ENCODE measurements at regions not wholly inside any gene's neighbourhood (a gene's known extent, or its start where the extent isn't known, plus 50 kb on each side); places are given as distances from the start of the nearest gene placed in this dataset.
"Not testable (repeated sequence)": the region's sequence is repeated elsewhere in the genome, so short reads cannot be mapped to it uniquely, and the experiment has no call there.

- DNase-seq = no peak
- peaks cover 40% of the 10 kb centered on the region for H3K36me3 Mint-ChIP-seq (ENCODE audit: low read depth)
- CTCF ChIA-PET = no interaction called here
- H3K9me3 Mint-ChIP-seq = no peaks in the 10 kb centered on the region
- no peak overlapping the region for H3K4me3 Mint-ChIP-seq
- H3K4me1 Mint-ChIP-seq = peaks cover 7% of the 10 kb centered on the region
- no peak for ATAC-seq (ENCODE audit: low read depth)
- intact Hi-C loops (cut with micrococcal nuclease) = no loop called here
- H3K27ac Mint-ChIP-seq = no peak overlapping the region
- H3K27me3 Mint-ChIP-seq = no peaks in the 10 kb centered on the region
- POLR2A ChIA-PET = no interaction called here
- TF ChIP-seq CTCF (IDR thresholded peaks at IDR 0.05) = no peak
These were observed 65.1 kb upstream of the TEX264 start for GRCh38 chr3:51605938-51606337.

GRCh38 chr3:51606871-51607270 is 64.2 kb upstream of the TEX264 start:
- H3K4me3 Mint-ChIP-seq; DNase-seq; ATAC-seq (ENCODE audit: low read depth); CTCF ChIA-PET; H3K9me3 Mint-ChIP-seq; intact Hi-C loops (cut with micrococcal nuclease); POLR2A ChIA-PET; H3K4me1 Mint-ChIP-seq; H3K27me3 Mint-ChIP-seq; H3K27ac Mint-ChIP-seq: not testable (repeated sequence)
- peaks cover 38% of the 10 kb centered on the region for H3K36me3 Mint-ChIP-seq (ENCODE audit: low read depth)

- H3K9me3 Mint-ChIP-seq; DNase-seq; intact Hi-C loops (cut with micrococcal nuclease); POLR2A ChIA-PET; H3K27ac Mint-ChIP-seq; H3K4me3 Mint-ChIP-seq; H3K27me3 Mint-ChIP-seq; H3K4me1 Mint-ChIP-seq; CTCF ChIA-PET; ATAC-seq (ENCODE audit: low read depth): not testable (repeated sequence)
- peaks cover 31% of the 10 kb centered on the region for H3K36me3 Mint-ChIP-seq (ENCODE audit: low read depth)
These were observed 63.3 kb upstream of the TEX264 start for GRCh38 chr3:51607591-51608325.

GRCh38 chr3:51610708-51611107 is 60.3 kb upstream of the TEX264 start:
- no peak for DNase-seq
- TF ChIP-seq CTCF (IDR thresholded peaks at IDR 0.05) = no peak
- Mint-ChIP-seq H3K9me3 (no peaks in the 10 kb centered on the region), H3K36me3 (ENCODE audit: low read depth) (peaks cover 24% of the 10 kb centered on the region), H3K27me3 (no peaks in the 10 kb centered on the region), H3K4me3 (no peak overlapping the region), H3K4me1 (peaks cover 4% of the 10 kb centered on the region), H3K27ac (no peak overlapping the region)
- no peak for ATAC-seq (ENCODE audit: low read depth)
- intact Hi-C loops (cut with micrococcal nuclease) = loop anchor here (10.0 kb wide), 1 partner anchor 46 kb away; no protein-coding TSS in a partner anchor
- ChIA-PET POLR2A (interaction anchor here (0.7 kb wide), 2 partner anchors 9 to 19 kb away, joined by 3 read pairs; no protein-coding TSS in a partner anchor), CTCF (interaction anchor here (0.8 kb wide), 1 partner anchor 41 kb away, joined by 3 read pairs; no protein-coding TSS in a partner anchor)

- TF ChIP-seq CTCF (IDR thresholded peaks at IDR 0.05) = no peak
- ChIA-PET POLR2A (no interaction called here), CTCF (no interaction called here)
- no peak for ATAC-seq (ENCODE audit: low read depth)
- DNase-seq = no peak
- Mint-ChIP-seq H3K36me3 (ENCODE audit: low read depth) (peaks cover 12% of the 10 kb centered on the region), H3K4me1 (peaks cover 5% of the 10 kb centered on the region), H3K27me3 (no peaks in the 10 kb centered on the region), H3K4me3 (no peak overlapping the region), H3K9me3 (no peaks in the 10 kb centered on the region), H3K27ac (no peak overlapping the region)
- intact Hi-C loops (cut with micrococcal nuclease) = loop anchor here (10.0 kb wide), 1 partner anchor 53 kb away; no protein-coding TSS in a partner anchor
These were observed 53.5 kb upstream of the TEX264 start for GRCh38 chr3:51617597-51617996.

GRCh38 chr3:51618038-51618437 is 53.0 kb upstream of the TEX264 start:
- H3K4me1 Mint-ChIP-seq; H3K27ac Mint-ChIP-seq; ATAC-seq (ENCODE audit: low read depth); H3K4me3 Mint-ChIP-seq; H3K27me3 Mint-ChIP-seq; H3K9me3 Mint-ChIP-seq; POLR2A ChIA-PET; CTCF ChIA-PET; DNase-seq: not testable (repeated sequence)
- peaks cover 14% of the 10 kb centered on the region for H3K36me3 Mint-ChIP-seq (ENCODE audit: low read depth)
- intact Hi-C loops (cut with micrococcal nuclease) = loop anchor here (10.0 kb wide), 1 partner anchor 53 kb away; no protein-coding TSS in a partner anchor

All from activated B cell treated with CpG ODN at 0.5 μM for 24 hours (primary cell).